NT2/D1 (cell line): ENCODE measurements at regions not wholly inside any gene's neighbourhood (a gene's known extent, or its start where the extent isn't known, plus 50 kb on each side); places are given as distances from the start of the nearest gene placed in this dataset.

ENCODE experiments used
- DNase-seq: peaks from one replicate; pipeline ENCODE4 v3.0.0-alpha.2; 2011; ENCODE audit warnings: low read depth, low spot score
- H3K27me3 ChIP-seq: 2 replicates; pipeline ENCODE4 v1.6.0; 2011; ENCODE audit warnings: mild to moderate bottlenecking; ENCODE audit not compliant: insufficient read length, insufficient read depth
- H3K36me3 ChIP-seq: 2 replicates; pipeline ENCODE4 v1.6.1; 2011; ENCODE audit warnings: mild to moderate bottlenecking, low read length, mixed read lengths; ENCODE audit not compliant: insufficient read depth, insufficient read length
- H3K4me1 ChIP-seq: 2 replicates; pipeline ENCODE4 v1.5.1; 2011; ENCODE audit not compliant: insufficient read depth, insufficient read length
- H3K4me3 ChIP-seq: 2 replicates; pipeline ENCODE4 v1.5.1; 2011; ENCODE audit warnings: low read depth; ENCODE audit not compliant: insufficient read length
- H3K9ac ChIP-seq: 2 replicates; pipeline ENCODE4 v1.6.0; 2011; ENCODE audit warnings: low read depth; ENCODE audit not compliant: insufficient read length
- H3K9me3 ChIP-seq: 2 replicates; pipeline ENCODE4 v1.5.1; 2011; ENCODE audit warnings: mild to moderate bottlenecking, low read length; ENCODE audit not compliant: insufficient read depth
- SUZ12 ChIP-seq: IDR thresholded peaks from 2 replicates; pipeline ENCODE4 v1.6.1; 2011; ENCODE audit not compliant: insufficient read length, insufficient read depth; ENCODE audit errors: extremely low read depth
- YY1 ChIP-seq: IDR thresholded peaks from 2 replicates; pipeline ENCODE4 v1.6.1; 2011; ENCODE audit not compliant: insufficient read length, insufficient read depth
- ZNF274 ChIP-seq: IDR thresholded peaks from 2 replicates; pipeline ENCODE4 v1.6.1; 2011; ENCODE audit warnings: mild to moderate bottlenecking, low read depth, low read length

DNA sequence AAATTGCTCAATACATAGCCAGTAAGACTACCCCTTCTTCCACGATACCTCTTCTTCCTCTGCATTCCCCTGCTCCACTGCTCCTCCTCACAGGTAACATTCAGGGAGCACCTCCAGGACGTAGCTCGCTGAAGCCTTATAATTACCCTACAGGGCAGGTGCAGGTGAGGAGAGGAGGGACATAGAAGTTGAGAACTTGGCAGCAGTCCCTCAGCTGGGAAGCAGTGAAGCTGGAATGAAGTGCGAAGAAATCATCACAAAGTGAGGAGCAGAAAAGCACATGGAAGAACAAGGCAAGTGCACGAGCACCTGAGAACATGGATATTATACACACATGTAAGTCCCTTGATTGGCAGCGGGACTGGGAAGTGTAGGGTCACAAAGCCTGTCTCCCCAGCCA is 118.2 kb downstream of the HSD17B3 start:
- peaks cover 29% of the 10 kb centered on the region for H3K9me3 ChIP-seq
- H3K4me3 ChIP-seq, result no peak overlapping the region
- DNase-seq, result no peak

GRCh38 chr9:96178153-96178552 is 123.8 kb downstream of the HSD17B3 start:
- peaks cover 5% of the 10 kb centered on the region for H3K27me3 ChIP-seq
- no peak for DNase-seq

More for the DNA sequence above, 118.2 kb downstream of the HSD17B3 start:
- TF ChIP-seq YY1 (no peak), SUZ12 (no peak), ZNF274 (no peak)
- peaks cover 10% of the 10 kb centered on the region for H3K4me1 ChIP-seq
- no peaks in the 10 kb centered on the region for H3K36me3 ChIP-seq
- H3K9ac ChIP-seq, result no peak overlapping the region
- peaks cover 18% of the 10 kb centered on the region for H3K27me3 ChIP-seq

GRCh38 chr9:96177719-96178028 is 124.3 kb downstream of the HSD17B3 start:
- Histone ChIP-seq H3K27me3 (peaks cover 5% of the 10 kb centered on the region), H3K4me3 (no peak overlapping the region), H3K36me3 (no peaks in the 10 kb centered on the region), H3K9me3 (no peaks in the 10 kb centered on the region), H3K4me1 (peaks cover 6% of the 10 kb centered on the region), H3K9ac (no peak overlapping the region)
- DNase-seq, result no peak
- TF ChIP-seq YY1 (no peak), ZNF274 (no peak)

More at GRCh38 chr9:96178153-96178552, 123.8 kb downstream of the HSD17B3 start:
- H3K4me1 ChIP-seq, result peaks cover 6% of the 10 kb centered on the region
- no peaks in the 10 kb centered on the region for H3K36me3 ChIP-seq
- no peak overlapping the region for H3K4me3 ChIP-seq
- TF ChIP-seq YY1 (no peak), SUZ12 (no peak), ZNF274 (no peak)
- H3K9me3 ChIP-seq, result no peaks in the 10 kb centered on the region
- H3K9ac ChIP-seq, result no peak overlapping the region

DNA sequence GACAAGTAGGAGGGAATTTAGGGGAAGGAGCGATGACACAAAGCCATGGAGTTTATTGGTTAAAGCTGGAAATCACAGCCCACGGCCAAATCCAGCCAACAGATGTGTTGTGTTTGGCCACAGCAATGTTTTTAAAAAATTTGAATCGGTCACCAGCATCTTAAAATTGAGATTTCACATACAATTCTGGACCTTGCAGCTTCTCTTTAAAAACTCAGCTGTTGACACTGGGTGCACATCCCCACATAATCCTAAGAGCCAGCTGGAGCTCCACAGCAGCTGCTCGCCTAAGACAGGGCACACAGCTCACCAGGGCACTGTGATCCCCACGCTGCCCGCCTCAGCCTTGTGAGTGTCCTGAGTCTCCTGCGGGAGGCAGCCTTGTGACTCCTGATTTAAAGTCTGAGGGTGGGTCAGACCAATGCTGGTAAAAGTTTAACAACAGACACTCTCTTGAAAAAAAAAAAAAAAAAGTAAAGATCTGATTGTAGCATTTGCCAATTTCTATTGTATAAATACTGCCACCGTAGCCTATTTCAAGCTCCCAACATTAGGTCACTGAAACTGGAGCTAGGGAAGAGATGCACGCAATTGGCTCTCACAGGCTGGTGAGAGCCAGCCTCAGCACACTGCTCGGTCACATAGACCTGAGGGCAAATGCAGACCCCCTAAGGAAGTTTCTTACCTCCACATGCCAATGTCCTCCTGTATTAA is 124.8 kb downstream of the HSD17B3 start:
- peaks cover 6% of the 10 kb centered on the region for H3K4me1 ChIP-seq
- DNase-seq, result no peak
- no peaks in the 10 kb centered on the region for H3K9me3 ChIP-seq
- H3K9ac ChIP-seq, result no peak overlapping the region
- H3K4me3 ChIP-seq, result no peak overlapping the region
- H3K27me3 ChIP-seq, result peaks cover 5% of the 10 kb centered on the region
- TF ChIP-seq SUZ12, result no peak
- TF ChIP-seq YY1, result no peak
- TF ChIP-seq ZNF274, result no peak
- no peaks in the 10 kb centered on the region for H3K36me3 ChIP-seq

DNA sequence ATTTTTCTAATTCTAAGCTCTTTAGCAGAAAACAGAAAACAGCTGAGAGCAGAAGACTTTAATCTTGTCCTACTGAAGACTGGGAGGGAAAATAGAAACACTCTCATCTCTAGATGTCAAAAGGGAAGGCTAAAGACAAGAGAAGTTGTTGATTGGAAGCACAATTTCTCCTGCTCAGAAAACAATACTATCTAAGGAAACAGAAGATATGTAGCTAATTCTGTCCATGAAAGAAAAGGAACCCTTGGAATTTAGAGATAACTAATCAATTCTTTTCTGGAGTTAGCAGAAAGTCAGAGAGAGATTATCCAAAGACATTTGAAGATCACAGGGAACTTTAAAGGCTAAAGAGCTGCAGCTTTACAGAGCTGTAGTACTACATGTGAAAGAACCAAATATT is 126.2 kb downstream of the HSD17B3 start:
- no peak overlapping the region for H3K4me3 ChIP-seq
- DNase-seq, result no peak
- no peak overlapping the region for H3K9ac ChIP-seq
- H3K9me3 ChIP-seq, result no peaks in the 10 kb centered on the region
- H3K4me1 ChIP-seq, result peaks cover 6% of the 10 kb centered on the region
- no peak for TF ChIP-seq YY1
- TF ChIP-seq ZNF274, result no peak
- TF ChIP-seq SUZ12, result no peak
- H3K27me3 ChIP-seq, result peaks cover 5% of the 10 kb centered on the region
- H3K36me3 ChIP-seq, result no peaks in the 10 kb centered on the region

GRCh38 chr9:96175001-96175400 is 127.0 kb downstream of the HSD17B3 start:
- Histone ChIP-seq H3K9me3 (no peaks in the 10 kb centered on the region), H3K9ac (no peak overlapping the region), H3K4me3 (no peak overlapping the region), H3K27me3 (peaks cover 3% of the 10 kb centered on the region), H3K36me3 (no peaks in the 10 kb centered on the region), H3K4me1 (peaks cover 6% of the 10 kb centered on the region)
- no peak for DNase-seq
- TF ChIP-seq SUZ12 (no peak), YY1 (no peak)

GRCh38 chr9:96174371-96174770 is 127.6 kb downstream of the HSD17B3 start:
- Histone ChIP-seq H3K36me3 (no peaks in the 10 kb centered on the region), H3K27me3 (peaks cover 3% of the 10 kb centered on the region), H3K4me1 (peaks cover 6% of the 10 kb centered on the region), H3K4me3 (no peak overlapping the region), H3K9me3 (no peaks in the 10 kb centered on the region), H3K9ac (no peak overlapping the region)
- TF ChIP-seq SUZ12 (no peak), ZNF274 (no peak), YY1 (no peak)
- no peak for DNase-seq

DNA sequence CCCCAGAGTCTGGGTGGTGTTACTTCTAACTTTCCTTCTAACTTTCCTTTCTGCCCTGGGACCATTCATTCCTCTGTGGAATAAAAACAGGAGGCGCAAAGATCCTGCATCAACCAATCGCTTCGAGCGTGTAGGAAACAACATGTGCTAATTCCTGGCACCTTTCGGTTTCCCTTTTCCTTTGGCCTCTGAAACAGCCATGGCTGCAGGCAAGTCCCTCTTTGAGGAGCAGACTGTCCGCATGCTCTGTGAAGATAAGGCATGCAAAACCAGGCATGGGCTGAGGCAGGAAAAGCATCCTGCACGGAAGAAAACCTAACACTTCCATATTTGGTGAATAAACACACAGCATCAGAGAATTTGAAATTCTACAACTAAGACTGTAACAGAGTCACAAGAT is 128.3 kb downstream of the HSD17B3 start:
- Histone ChIP-seq H3K9ac (no peak overlapping the region), H3K4me1 (peaks cover 11% of the 10 kb centered on the region), H3K27me3 (peaks cover 7% of the 10 kb centered on the region), H3K36me3 (no peaks in the 10 kb centered on the region), H3K4me3 (no peak overlapping the region), H3K9me3 (no peaks in the 10 kb centered on the region)
- TF ChIP-seq YY1, result no peak
- TF ChIP-seq ZNF274, result no peak
- TF ChIP-seq SUZ12, result no peak
- no peak for DNase-seq
